ENCODE measurements at regions not wholly inside any gene's neighbourhood (a gene's known extent, or its start where the extent isn't known, plus 50 kb on each side); places are given as distances from the start of the nearest gene placed in this dataset.

DNA sequence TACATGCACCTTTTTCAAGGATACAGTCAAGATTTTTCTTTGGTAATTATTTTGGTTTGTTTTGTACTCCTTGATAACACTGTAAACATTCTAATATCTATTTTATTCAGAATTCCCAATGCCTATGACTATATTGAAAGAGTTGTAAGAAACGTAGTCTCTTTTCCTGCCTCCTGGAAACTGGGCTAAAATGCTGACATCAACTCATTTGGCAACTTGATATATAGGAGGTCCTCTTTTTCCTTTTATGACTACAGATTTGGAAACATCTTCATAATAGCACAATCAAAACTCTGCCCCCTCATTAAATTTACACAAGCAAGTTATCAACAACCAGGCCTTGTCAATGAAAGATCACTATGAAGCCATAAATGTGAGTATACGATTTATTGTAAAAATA is 422.3 kb upstream of the PCDH15 start (continued):
- TF ChIP-seq, protein P1, sequence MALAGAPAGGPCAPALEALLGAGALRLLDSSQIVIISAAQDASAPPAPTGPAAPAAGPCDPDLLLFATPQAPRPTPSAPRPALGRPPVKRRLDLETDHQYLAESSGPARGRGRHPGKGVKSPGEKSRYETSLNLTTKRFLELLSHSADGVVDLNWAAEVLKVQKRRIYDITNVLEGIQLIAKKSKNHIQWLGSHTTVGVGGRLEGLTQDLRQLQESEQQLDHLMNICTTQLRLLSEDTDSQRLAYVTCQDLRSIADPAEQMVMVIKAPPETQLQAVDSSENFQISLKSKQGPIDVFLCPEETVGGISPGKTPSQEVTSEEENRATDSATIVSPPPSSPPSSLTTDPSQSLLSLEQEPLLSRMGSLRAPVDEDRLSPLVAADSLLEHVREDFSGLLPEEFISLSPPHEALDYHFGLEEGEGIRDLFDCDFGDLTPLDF (CRISPR knock-in tag; IDR thresholded peaks at IDR 0.05) = no peak
- TF ChIP-seq NFATC4 (CRISPR knock-in tag; IDR thresholded peaks at IDR 0.05) (no peak), ZMAT4 (CRISPR knock-in tag; IDR thresholded peaks at IDR 0.05) (no peak), CREB1 (CRISPR knock-in tag; IDR thresholded peaks at IDR 0.05) (no peak)

- DNase-seq (ENCODE audit: low spot score) = no peak
- POLR2A ChIA-PET = no interaction called here
- CTCF ChIA-PET = no interaction called here
- no peak for ATAC-seq
- no peak overlapping the region for H3K27ac Mint-ChIP-seq
- TF ChIP-seq ZNF396 (CRISPR knock-in tag; IDR thresholded peaks at IDR 0.05; ENCODE audit: borderline replicate concordance) (no peak), CREB1 (CRISPR knock-in tag; IDR thresholded peaks at IDR 0.05) (no peak), FOXP4 (CRISPR knock-in tag; IDR thresholded peaks at IDR 0.05) (no peak), NFYB (CRISPR knock-in tag; conservative IDR thresholded peaks at IDR 0.05; ENCODE audit: low read depth) (no peak), MXD4 (CRISPR knock-in tag; IDR thresholded peaks at IDR 0.05; ENCODE audit: borderline replicate concordance) (no peak), NR2C2 (CRISPR knock-in tag; IDR thresholded peaks at IDR 0.05) (no peak), ATF3 (CRISPR knock-in tag; conservative IDR thresholded peaks at IDR 0.05) (no peak), NR1H2 (CRISPR knock-in tag; IDR thresholded peaks at IDR 0.05) (no peak), SP1 (CRISPR knock-in tag; conservative IDR thresholded peaks at IDR 0.05) (no peak)
- H3K36me3 Mint-ChIP-seq = no peaks in the 10 kb centered on the region
- H3K4me1 Mint-ChIP-seq = no peaks in the 10 kb centered on the region
- no peak overlapping the region for H3K4me3 Mint-ChIP-seq
- H3K9me3 Mint-ChIP-seq = no peaks in the 10 kb centered on the region
- no peaks in the 10 kb centered on the region for H3K27me3 Mint-ChIP-seq (ENCODE audit: low read depth)
Measured at GRCh38 chr10:55220975-55221374, 419.9 kb upstream of the PCDH15 start.

DNA sequence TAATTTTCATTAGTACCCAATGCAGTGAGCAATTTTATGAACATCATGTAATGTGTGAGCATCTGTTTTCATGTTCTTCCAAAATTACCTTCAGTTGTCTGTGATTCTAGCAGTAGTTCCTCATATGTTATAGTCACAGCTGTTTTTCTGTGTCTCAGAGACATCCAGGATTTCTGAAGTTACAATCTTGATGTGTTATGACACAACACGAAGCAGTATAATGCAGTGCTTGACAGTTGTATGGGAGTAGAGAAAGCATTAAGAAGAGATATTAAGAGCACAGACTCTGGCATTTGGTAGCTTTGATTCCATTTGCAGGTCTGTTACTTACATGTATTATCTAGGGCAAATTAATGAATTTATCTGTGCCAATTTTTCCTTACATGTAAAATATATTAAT is 414.7 kb upstream of the PCDH15 start:
- no peak for DNase-seq (ENCODE audit: low spot score)
- H3K36me3 Mint-ChIP-seq = no peaks in the 10 kb centered on the region
- ChIA-PET POLR2A (no interaction called here), CTCF (no interaction called here)
- H3K9me3 Mint-ChIP-seq = no peaks in the 10 kb centered on the region
- no peak for ATAC-seq
- H3K27me3 Mint-ChIP-seq (ENCODE audit: low read depth) = no peaks in the 10 kb centered on the region
- H3K4me3 Mint-ChIP-seq = no peak overlapping the region
- H3K4me1 Mint-ChIP-seq = 0 out of 2 replicates have a peak, but pooled peaks cover 3% of the 10 kb centered on the region
- no peak overlapping the region for H3K27ac Mint-ChIP-seq
- TF ChIP-seq FOXP4 (CRISPR knock-in tag; IDR thresholded peaks at IDR 0.05) (no peak), SMAD4 (CRISPR knock-in tag; IDR thresholded peaks at IDR 0.05) (no peak), CREB1 (CRISPR knock-in tag; IDR thresholded peaks at IDR 0.05) (no peak), ESRRA (CRISPR knock-in tag; IDR thresholded peaks at IDR 0.05; ENCODE audit: borderline replicate concordance) (no peak), ELF4 (CRISPR knock-in tag; IDR thresholded peaks at IDR 0.05; ENCODE audit: low read depth) (no peak), CBFB (CRISPR knock-in tag; IDR thresholded peaks at IDR 0.05; ENCODE audit: low read depth) (no peak), SMAD3 (CRISPR knock-in tag; IDR thresholded peaks at IDR 0.05; ENCODE audit: borderline replicate concordance) (no peak), ZNF423 (CRISPR knock-in tag; IDR thresholded peaks at IDR 0.05) (no peak), CREM (CRISPR knock-in tag; IDR thresholded peaks at IDR 0.05) (no peak), NFATC4 (CRISPR knock-in tag; IDR thresholded peaks at IDR 0.05) (no peak)
- TF ChIP-seq, protein P2, sequence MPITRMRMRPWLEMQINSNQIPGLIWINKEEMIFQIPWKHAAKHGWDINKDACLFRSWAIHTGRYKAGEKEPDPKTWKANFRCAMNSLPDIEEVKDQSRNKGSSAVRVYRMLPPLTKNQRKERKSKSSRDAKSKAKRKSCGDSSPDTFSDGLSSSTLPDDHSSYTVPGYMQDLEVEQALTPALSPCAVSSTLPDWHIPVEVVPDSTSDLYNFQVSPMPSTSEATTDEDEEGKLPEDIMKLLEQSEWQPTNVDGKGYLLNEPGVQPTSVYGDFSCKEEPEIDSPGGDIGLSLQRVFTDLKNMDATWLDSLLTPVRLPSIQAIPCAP (CRISPR knock-in tag; IDR thresholded peaks at IDR 0.05) = no peak
- TF ChIP-seq, protein P3, sequence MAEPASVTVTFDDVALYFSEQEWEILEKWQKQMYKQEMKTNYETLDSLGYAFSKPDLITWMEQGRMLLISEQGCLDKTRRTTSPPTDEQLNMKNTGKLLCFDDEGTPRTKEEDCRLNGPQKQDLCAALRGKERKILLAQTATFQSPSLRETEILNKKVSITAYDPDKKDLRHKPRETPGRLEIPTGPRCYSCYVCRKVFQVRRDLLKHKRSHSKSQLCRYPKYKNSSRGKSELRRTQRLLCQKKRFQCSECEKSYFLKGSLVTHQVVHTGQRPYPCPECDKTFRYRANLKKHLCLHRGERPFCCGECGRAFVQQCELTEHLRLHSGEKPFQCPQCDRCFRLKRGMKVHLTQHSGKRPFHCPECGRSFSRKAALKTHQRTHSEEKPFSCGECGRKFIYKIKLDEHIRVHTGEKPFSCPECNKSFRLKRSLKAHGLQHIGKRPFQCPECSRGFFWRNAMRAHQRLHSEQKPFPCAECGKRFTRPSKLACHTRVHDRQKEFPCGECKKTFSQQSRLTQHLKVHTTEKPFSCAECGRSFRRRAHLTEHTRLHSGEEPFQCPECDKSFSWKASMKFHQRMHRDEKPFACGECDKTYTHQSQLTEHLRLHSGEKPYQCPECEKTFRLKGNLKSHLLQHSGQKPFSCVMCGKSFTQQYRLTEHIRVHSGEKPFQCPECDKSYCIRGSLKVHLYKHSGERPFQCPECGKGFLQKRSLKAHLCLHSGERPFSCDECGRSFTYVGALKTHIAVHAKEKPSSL (CRISPR knock-in tag; conservative IDR thresholded peaks at IDR 0.05) = no peak
- TF ChIP-seq, protein P1 (CRISPR knock-in tag; IDR thresholded peaks at IDR 0.05) = no peak
- TF ChIP-seq, protein P4, sequence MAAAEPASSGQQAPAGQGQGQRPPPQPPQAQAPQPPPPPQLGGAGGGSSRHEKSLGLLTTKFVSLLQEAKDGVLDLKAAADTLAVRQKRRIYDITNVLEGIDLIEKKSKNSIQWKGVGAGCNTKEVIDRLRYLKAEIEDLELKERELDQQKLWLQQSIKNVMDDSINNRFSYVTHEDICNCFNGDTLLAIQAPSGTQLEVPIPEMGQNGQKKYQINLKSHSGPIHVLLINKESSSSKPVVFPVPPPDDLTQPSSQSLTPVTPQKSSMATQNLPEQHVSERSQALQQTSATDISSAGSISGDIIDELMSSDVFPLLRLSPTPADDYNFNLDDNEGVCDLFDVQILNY (CRISPR knock-in tag; IDR thresholded peaks at IDR 0.05) = no peak
- TF ChIP-seq, protein P5, sequence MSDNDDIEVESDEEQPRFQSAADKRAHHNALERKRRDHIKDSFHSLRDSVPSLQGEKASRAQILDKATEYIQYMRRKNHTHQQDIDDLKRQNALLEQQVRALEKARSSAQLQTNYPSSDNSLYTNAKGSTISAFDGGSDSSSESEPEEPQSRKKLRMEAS (CRISPR knock-in tag; IDR thresholded peaks at IDR 0.05) = no peak

Data from WTC11 (cell line).